ENCODE measurements at regions not wholly inside any gene's neighbourhood (a gene's known extent, or its start where the extent isn't known, plus 50 kb on each side); places are given as distances from the start of the nearest gene placed in this dataset.

- Histone ChIP-seq H3K4me3 (no peak overlapping the region), H3K9me3 (no peaks in the 10 kb centered on the region), H3K36me3 (no peaks in the 10 kb centered on the region), H3K27me3 (peaks cover 0 to 3% (median 0%) of the 10 kb centered on the region in 7 donors), H3K4me1 (peaks cover 0 to 19% (median 0%) of the 10 kb centered on the region in 9 donors), H3K27ac (peak overlapping the region in 2 of 10 donors; percentile 34 to 41)
- WGBS, 2 donors = 92% methylated on average over 9 of the region's 9 CpGs
- DNase-seq (no peak), ATAC-seq (no peak)
- no peak for TF ChIP-seq CTCF (IDR thresholded peaks at IDR 0.05)
- intact Hi-C loops (cut with DNase I) = no loop called here
Measured at GRCh38 chr2:234768608-234769196, 183.1 kb upstream of the SH3BP4 start.

GRCh38 chr2:234765279-234765678, 186.5 kb upstream of the SH3BP4 start:
- peaks cover 0 to 10% (median 0%) of the 10 kb centered on the region in 9 donors for H3K4me1 ChIP-seq
- 68 to 72% methylated on average over 5 of the region's 5 CpGs for WGBS, 2 donors
- no peak overlapping the region for H3K27ac ChIP-seq
- no peak for TF ChIP-seq CTCF (IDR thresholded peaks at IDR 0.05)
- intact Hi-C loops (cut with DNase I) = no loop called here
- peaks cover 0 to 11% (median 0%) of the 10 kb centered on the region in 11 donors for H3K9me3 ChIP-seq
- DNase-seq = no peak
- H3K27me3 ChIP-seq = no peaks in the 10 kb centered on the region
- no peaks in the 10 kb centered on the region for H3K36me3 ChIP-seq
- H3K4me3 ChIP-seq = no peak overlapping the region
- ATAC-seq = no peak

- 96 to 97% methylated on average over 3 of the region's 3 CpGs for WGBS, 2 donors
- H3K9me3 ChIP-seq = peaks cover 0 to 14% (median 0%) of the 10 kb centered on the region in 11 donors
- H3K4me1 ChIP-seq = peaks cover 0 to 5% (median 0%) of the 10 kb centered on the region in 9 donors
- no peak for ATAC-seq
- intact Hi-C loops (cut with DNase I) = no loop called here
- no peak for TF ChIP-seq CTCF (IDR thresholded peaks at IDR 0.05)
- no peaks in the 10 kb centered on the region for H3K36me3 ChIP-seq
- H3K27me3 ChIP-seq = no peaks in the 10 kb centered on the region
- DNase-seq = no peak
- H3K27ac ChIP-seq = no peak overlapping the region
- H3K4me3 ChIP-seq = no peak overlapping the region
Measured at GRCh38 chr2:234764372-234764771, 187.4 kb upstream of the SH3BP4 start.

GRCh38 chr2:234763002-234763873, 188.6 kb upstream of the SH3BP4 start:
- intact Hi-C loops (cut with DNase I) = no loop called here
- H3K9me3 ChIP-seq = peaks cover 0 to 14% (median 0%) of the 10 kb centered on the region in 11 donors
- DNase-seq (peak in 1 of 2 donors; percentile 22), ATAC-seq (peak in 5 of 8 donors; percentile 27 to 78 (median 72))
- no peaks in the 10 kb centered on the region for H3K36me3 ChIP-seq
- WGBS, 2 donors = 58 to 70% methylated on average over 13 of the region's 13 CpGs
- H3K27ac ChIP-seq = peak overlapping the region in 1 of 10 donors; percentile 21
- no peak for TF ChIP-seq CTCF (IDR thresholded peaks at IDR 0.05)
- H3K4me1 ChIP-seq = peaks cover 0 to 3% (median 0%) of the 10 kb centered on the region in 9 donors
- no peak overlapping the region for H3K4me3 ChIP-seq
- H3K27me3 ChIP-seq = no peaks in the 10 kb centered on the region

All from heart right ventricle (tissue), 16 donors.